GM12875 (cell line): ENCODE measurements at regions not wholly inside any gene's neighbourhood (a gene's known extent, or its start where the extent isn't known, plus 50 kb on each side); places are given as distances from the start of the nearest gene placed in this dataset.
"Not testable (repeated sequence)": the region's sequence is repeated elsewhere in the genome, so short reads cannot be mapped to it uniquely, and the experiment has no call there.

Experiments used
- H3K4me3 ChIP-seq: one replicate; pipeline ENCODE4 v1.5.1; 2011; ENCODE audit warnings: low read depth, low read length, control low read depth
- TF ChIP-seq, protein P1 (sequence below): IDR thresholded peaks from 2 replicates; pipeline ENCODE4 v1.5.1; 2011; ENCODE audit warnings: low read depth, mild to moderate bottlenecking, control low read depth, inconsistent platforms, low read length, moderate library complexity, borderline replicate concordance; ENCODE audit not compliant: insufficient read depth

DNA sequence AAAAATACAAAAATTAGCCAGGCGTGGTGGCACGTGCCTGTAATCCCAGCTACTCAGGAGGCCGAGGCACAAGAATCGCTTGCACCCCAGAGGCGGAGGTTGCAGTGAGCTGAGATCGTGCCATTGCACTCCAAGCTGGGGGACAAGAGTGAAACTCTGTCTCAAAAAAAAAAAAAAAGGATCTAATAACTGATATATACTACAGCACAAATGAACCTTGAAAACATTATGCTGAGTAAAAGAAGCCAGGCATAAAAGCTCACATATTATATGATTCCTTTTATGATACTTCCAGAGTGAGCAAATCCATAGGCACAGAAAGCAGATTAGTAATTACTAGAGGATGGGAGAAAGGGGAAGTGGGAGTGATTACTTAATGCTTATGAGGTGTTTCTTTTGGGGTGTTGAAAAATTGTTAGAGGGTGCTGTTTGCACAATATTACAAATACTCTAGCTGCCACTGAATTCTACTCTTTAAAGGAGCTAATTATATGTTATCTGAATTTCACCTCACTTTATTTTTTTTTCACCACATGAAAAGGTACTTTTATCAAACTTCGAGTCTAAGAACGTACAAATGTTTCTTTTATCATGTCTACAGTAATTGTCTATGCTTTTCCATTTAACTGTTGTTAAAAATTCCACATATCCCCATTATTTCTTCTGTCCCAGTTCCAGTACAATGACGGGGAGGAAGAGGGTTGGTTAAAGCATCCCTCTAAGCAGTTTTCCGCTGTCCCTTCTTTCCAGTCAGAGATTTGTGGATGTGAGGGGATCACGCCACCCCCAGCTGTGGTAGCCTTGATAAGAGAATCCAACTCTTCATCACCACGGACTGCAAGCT lies 77.7 kb upstream of the FAM174B start:
- TF ChIP-seq, protein P1, sequence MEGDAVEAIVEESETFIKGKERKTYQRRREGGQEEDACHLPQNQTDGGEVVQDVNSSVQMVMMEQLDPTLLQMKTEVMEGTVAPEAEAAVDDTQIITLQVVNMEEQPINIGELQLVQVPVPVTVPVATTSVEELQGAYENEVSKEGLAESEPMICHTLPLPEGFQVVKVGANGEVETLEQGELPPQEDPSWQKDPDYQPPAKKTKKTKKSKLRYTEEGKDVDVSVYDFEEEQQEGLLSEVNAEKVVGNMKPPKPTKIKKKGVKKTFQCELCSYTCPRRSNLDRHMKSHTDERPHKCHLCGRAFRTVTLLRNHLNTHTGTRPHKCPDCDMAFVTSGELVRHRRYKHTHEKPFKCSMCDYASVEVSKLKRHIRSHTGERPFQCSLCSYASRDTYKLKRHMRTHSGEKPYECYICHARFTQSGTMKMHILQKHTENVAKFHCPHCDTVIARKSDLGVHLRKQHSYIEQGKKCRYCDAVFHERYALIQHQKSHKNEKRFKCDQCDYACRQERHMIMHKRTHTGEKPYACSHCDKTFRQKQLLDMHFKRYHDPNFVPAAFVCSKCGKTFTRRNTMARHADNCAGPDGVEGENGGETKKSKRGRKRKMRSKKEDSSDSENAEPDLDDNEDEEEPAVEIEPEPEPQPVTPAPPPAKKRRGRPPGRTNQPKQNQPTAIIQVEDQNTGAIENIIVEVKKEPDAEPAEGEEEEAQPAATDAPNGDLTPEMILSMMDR: no peak
- H3K4me3 ChIP-seq: no peak overlapping the region

DNA sequence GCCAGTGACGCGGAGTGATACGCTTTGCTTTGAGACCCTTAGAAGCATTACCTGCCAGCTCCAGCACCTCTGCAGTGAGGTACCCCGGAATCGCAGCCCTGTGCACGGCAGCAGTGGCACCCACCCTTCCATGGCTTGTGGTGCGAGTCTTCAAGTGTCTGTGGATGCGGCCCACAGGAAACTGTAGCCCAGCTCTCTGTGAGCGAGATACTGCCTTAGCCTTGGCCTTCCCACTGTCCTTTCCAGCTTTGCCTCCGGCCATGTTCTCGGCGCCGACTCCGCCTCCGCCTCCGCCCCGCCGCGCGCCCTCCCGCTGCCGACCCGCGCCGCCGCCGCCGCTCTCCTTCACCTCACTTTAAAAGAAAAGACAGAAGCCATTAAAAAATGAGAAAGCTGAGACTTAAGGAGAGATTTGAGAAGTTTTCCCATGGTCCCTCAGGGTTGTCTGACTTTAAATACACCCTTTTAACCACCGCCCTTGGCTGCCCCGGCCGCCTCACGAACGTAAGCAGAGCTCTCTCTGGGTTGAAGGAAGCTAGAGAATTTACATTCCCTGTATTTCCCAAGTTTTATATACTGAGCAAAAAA lies 78.5 kb upstream of the FAM174B start:
- no peak overlapping the region for H3K4me3 ChIP-seq
- TF ChIP-seq, protein P1: no peak

DNA sequence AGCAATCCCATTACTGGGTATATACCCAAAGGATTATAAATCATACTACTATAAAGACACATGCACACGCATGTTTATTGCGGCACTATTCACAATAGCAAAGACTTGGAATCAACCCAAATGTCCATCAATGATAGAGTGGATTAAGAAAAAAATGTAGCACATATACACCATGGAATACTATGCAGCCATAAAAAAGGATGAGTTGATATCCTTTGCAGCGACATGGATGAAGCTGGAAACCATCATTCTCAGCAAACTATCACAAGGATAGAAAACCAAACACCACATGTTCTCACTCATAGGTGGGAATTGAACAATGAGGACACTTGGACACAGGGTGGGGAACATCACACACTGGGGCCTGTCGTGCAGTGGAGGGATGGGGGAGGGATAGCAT lies 83.7 kb upstream of the FAM174B start:
- H3K4me3 ChIP-seq: not testable (repeated sequence)

DNA sequence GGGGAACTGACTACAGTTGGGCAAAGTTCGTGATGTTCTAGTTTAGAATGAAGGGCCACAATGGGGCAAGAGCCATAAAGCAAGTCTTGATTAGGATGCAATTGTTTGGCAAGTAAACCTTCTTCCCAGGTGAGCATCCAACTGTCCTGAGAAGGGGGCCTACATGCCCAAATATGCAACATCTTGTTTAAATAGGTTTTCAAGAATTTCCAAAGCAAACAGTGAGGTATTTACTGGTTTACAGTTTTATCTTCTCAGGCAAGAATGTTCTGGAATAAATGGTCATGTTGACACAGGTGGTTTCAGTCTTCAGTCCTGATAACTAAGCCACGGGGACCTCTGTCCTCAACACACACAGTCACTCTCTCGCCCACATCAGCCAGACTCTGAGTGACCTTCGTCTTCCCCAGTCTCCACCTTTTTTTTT lies 90.3 kb upstream of the FAM174B start:
- TF ChIP-seq, protein P1: no peak
- no peak overlapping the region for H3K4me3 ChIP-seq

DNA sequence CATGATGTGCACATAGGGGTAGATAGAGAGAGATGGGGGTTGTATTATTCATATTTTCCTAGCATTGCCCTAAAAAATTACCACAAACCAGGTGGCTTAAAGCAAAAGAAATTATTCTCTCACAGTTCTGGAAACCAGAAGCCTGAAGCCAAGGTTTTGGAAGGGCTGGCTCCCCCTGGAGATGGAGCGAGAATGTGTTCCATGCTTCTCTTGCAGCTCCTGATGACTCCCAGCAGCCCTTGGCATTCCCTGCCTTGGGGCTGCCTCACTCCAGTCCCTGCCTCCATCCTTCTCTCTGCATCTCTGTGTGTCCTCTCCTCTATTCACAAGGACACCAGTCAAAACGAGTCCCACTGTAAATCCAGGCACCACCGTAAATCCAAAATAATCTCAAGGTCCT lies 91.5 kb upstream of the FAM174B start:
- no peak overlapping the region for H3K4me3 ChIP-seq
- TF ChIP-seq, protein P1: no peak

DNA sequence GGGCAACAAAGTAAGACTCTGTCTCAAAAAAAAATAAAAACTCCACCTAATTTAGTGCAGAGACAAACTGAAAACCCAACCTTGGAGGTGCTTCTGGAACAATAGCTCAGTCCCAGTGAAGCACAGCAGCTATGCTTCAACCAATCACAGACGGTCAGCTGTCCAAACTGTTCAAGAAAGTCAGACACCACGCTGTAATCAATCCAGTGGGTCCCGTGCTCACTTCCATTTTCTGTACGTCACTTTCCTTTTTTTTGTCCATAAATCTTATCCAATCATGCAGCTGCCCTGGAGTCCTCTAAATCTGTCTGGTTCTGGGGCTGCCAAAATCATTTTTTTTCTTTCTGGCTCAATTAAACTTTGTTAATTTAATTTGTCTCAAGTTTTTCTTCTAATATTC lies 93.6 kb upstream of the FAM174B start:
- TF ChIP-seq, protein P1: no peak

DNA sequence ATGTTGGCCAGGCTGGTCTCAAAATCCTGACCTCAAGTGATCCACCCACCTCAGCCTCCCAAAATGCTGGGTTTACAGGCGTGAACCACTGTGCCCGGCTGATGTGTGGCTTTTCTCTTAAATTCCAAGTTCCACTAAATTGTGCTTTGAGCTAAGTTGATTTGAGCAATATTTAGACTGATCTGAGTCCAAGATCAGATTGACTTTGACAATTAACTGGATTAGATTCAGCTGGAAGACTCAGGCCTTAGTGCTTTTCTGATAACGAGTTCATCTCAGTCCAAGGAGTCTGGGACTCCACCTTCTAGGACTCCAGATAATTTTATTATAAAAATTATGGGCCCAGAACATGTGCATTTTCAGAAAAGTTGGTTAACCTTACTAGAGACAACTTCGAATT lies 94.4 kb upstream of the FAM174B start:
- TF ChIP-seq, protein P1: no peak
- no peak overlapping the region for H3K4me3 ChIP-seq

More for the DNA sequence above, 93.6 kb upstream of the FAM174B start:
- no peak overlapping the region for H3K4me3 ChIP-seq
